Astrocyte (in vitro differentiated cells and primary cell): ENCODE measurements at regions not wholly inside any gene's neighbourhood (a gene's known extent, or its start where the extent isn't known, plus 50 kb on each side); places are given as distances from the start of the nearest gene placed in this dataset.

Experiments
- DNase-seq: peaks from one replicate; pipeline ENCODE4 v3.0.0-alpha.2; 2010; ENCODE audit warnings: low read depth
- FAIRE-seq: peaks from 2 replicates; lab custom pipeline; 2011; peaks lifted over from hg19 to GRCh38; lab: Jason Lieb, UNC
- H2AFZ ChIP-seq: 2 replicates; pipeline ENCODE4 v1.6.0; 2012; ENCODE audit warnings: low read depth, low read length, inconsistent platforms
- H3K27ac ChIP-seq: 2 replicates; pipeline ENCODE4 v1.5.1; 2011; ENCODE audit warnings: low read depth, low read length, inconsistent platforms
- H3K27me3 ChIP-seq: 2 replicates; pipeline ENCODE4 v1.6.0; 2011; ENCODE audit warnings: low read length, inconsistent platforms; ENCODE audit not compliant: insufficient read depth
- H3K36me3 ChIP-seq: 2 replicates; pipeline ENCODE4 v1.5.1; 2011; ENCODE audit warnings: low read length, inconsistent platforms; ENCODE audit not compliant: insufficient read depth
- H3K4me1 ChIP-seq: 2 replicates; pipeline ENCODE4 v1.5.1; 2011; ENCODE audit warnings: low read length, inconsistent platforms; ENCODE audit not compliant: insufficient read depth
- H3K4me2 ChIP-seq: 2 replicates; pipeline ENCODE4 v1.6.0; 2012; ENCODE audit warnings: low read length, inconsistent platforms
- H3K4me3 ChIP-seq: 2 replicates; pipeline ENCODE4 v1.5.1; 2011; ENCODE audit warnings: low read depth, mild to moderate bottlenecking, low read length, inconsistent platforms; ENCODE audit not compliant: insufficient read depth
- H3K79me2 ChIP-seq: 2 replicates; pipeline ENCODE4 v1.6.0; 2012; ENCODE audit warnings: mild to moderate bottlenecking, low read length, inconsistent platforms; ENCODE audit not compliant: insufficient read depth
- H3K9ac ChIP-seq: 2 replicates; pipeline ENCODE4 v1.6.0; 2012; ENCODE audit warnings: mild to moderate bottlenecking, low read length, inconsistent platforms
- H3K9me3 ChIP-seq: 2 replicates; pipeline ENCODE4 v1.5.1; 2012; ENCODE audit warnings: low read depth, mild to moderate bottlenecking, low read length, inconsistent platforms; ENCODE audit not compliant: insufficient read depth
- H4K20me1 ChIP-seq: 2 replicates; pipeline ENCODE4 v1.6.0; 2012; ENCODE audit warnings: low read length, inconsistent platforms; ENCODE audit not compliant: insufficient read depth
- H3K27ac Mint-ChIP-seq: one replicate; pipeline ENCODE4 v1.8.0; 2021; ENCODE audit warnings: mild to moderate bottlenecking, mixed read lengths; ENCODE audit not compliant: unreplicated experiment
- H3K27me3 Mint-ChIP-seq: one replicate; pipeline ENCODE4 v1.8.0; 2021; ENCODE audit warnings: low read depth, mixed read lengths; ENCODE audit not compliant: unreplicated experiment
- H3K36me3 Mint-ChIP-seq: one replicate; pipeline ENCODE4 v1.8.0; 2021; ENCODE audit warnings: low read depth, mixed read lengths; ENCODE audit not compliant: unreplicated experiment
- H3K4me1 Mint-ChIP-seq: one replicate; pipeline ENCODE4 v1.8.0; 2021; ENCODE audit warnings: low read depth, mixed read lengths; ENCODE audit not compliant: unreplicated experiment
- H3K4me3 Mint-ChIP-seq: one replicate; pipeline ENCODE4 v1.8.0; 2021; ENCODE audit warnings: mild to moderate bottlenecking, moderate library complexity, mixed read lengths; ENCODE audit not compliant: unreplicated experiment
- H3K9me3 Mint-ChIP-seq: one replicate; pipeline ENCODE4 v1.8.0; 2021; ENCODE audit warnings: mild to moderate bottlenecking, mixed read lengths; ENCODE audit not compliant: unreplicated experiment
- EZH2 ChIP-seq: IDR thresholded peaks from 2 replicates; pipeline ENCODE4 v1.6.1; 2012; ENCODE audit warnings: mild to moderate bottlenecking, low read length, inconsistent platforms; ENCODE audit not compliant: insufficient read depth
- TF ChIP-seq, protein P1 (sequence below): IDR thresholded peaks from 2 replicates; pipeline ENCODE4 v1.5.1; 2011; ENCODE audit warnings: low read depth, mild to moderate bottlenecking, inconsistent platforms, low read length, moderate library complexity; ENCODE audit not compliant: insufficient read depth

DNA sequence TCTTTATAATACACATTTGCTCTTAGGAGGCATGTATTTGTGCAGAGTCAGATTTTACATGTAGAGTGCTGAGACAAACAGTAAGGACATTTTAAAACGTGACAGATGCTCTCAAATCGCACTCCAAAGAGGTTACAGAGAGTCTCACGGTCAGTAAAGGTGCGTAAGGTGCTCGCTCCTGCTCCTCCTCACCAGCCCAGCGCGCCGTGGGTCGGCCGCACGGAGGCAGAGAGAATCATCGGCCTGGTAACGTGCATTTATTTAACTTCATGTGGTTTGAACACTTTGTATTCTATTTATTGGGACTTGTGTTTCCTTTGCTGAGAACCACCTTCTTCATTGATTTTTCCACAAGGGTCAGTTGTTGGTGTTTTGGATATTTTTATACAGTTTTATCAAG, 900.1 kb downstream of the BRD1 start:
- Histone ChIP-seq H3K9ac (no peak overlapping the region), H3K36me3 (no peaks in the 10 kb centered on the region), H3K4me2 (no peak overlapping the region), H3K4me1 (no peaks in the 10 kb centered on the region), H3K9me3 (no peaks in the 10 kb centered on the region), H3K79me2 (no peaks in the 10 kb centered on the region), H3K27me3 (no peaks in the 10 kb centered on the region), H3K27ac (no peak overlapping the region), H4K20me1 (no peaks in the 10 kb centered on the region), H3K4me3 (no peak overlapping the region), H2AFZ (no peak overlapping the region)
- Mint-ChIP-seq H3K27me3 (peaks cover 25% of the 10 kb centered on the region), H3K4me3 (no peak overlapping the region), H3K36me3 (no peaks in the 10 kb centered on the region), H3K9me3 (no peaks in the 10 kb centered on the region), H3K4me1 (no peaks in the 10 kb centered on the region), H3K27ac (no peak overlapping the region)
- DNase-seq (no peak), FAIRE-seq (no peak)
- TF ChIP-seq EZH2, result no peak
- TF ChIP-seq, protein P1, sequence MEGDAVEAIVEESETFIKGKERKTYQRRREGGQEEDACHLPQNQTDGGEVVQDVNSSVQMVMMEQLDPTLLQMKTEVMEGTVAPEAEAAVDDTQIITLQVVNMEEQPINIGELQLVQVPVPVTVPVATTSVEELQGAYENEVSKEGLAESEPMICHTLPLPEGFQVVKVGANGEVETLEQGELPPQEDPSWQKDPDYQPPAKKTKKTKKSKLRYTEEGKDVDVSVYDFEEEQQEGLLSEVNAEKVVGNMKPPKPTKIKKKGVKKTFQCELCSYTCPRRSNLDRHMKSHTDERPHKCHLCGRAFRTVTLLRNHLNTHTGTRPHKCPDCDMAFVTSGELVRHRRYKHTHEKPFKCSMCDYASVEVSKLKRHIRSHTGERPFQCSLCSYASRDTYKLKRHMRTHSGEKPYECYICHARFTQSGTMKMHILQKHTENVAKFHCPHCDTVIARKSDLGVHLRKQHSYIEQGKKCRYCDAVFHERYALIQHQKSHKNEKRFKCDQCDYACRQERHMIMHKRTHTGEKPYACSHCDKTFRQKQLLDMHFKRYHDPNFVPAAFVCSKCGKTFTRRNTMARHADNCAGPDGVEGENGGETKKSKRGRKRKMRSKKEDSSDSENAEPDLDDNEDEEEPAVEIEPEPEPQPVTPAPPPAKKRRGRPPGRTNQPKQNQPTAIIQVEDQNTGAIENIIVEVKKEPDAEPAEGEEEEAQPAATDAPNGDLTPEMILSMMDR, result no peak

DNA sequence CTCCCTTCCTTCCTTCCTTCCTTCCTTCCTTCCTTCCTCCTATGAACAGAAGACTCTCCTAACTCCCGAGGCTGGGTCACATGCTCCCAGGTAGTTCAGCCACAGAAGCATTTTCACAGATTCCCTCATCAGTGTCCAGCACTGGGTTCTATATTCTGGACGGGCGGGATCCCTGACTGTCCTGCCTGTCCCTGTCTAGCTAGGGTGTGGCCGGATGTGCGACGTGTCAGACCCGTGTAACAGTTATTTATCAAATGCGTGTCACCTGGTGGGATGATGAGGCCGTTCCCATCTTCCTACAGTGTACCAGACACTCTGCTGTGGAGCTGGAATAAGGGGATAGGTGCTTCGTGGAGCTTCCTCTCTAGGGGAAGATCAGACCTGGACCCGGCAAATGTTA, 901.0 kb downstream of the BRD1 start:
- Histone ChIP-seq H3K4me2 (no peak overlapping the region), H3K36me3 (no peaks in the 10 kb centered on the region), H3K4me3 (no peak overlapping the region), H3K27me3 (no peaks in the 10 kb centered on the region), H3K4me1 (no peaks in the 10 kb centered on the region), H3K9ac (no peak overlapping the region), H4K20me1 (no peaks in the 10 kb centered on the region), H3K79me2 (no peaks in the 10 kb centered on the region), H3K9me3 (no peaks in the 10 kb centered on the region), H3K27ac (no peak overlapping the region), H2AFZ (no peak overlapping the region)
- no peak for TF ChIP-seq EZH2
- TF ChIP-seq, protein P1, result no peak
- H3K27ac Mint-ChIP-seq, result no peak overlapping the region
- H3K4me3 Mint-ChIP-seq, result no peak overlapping the region
- DNase-seq, result no peak
- H3K27me3 Mint-ChIP-seq, result peaks cover 35% of the 10 kb centered on the region
- H3K4me1 Mint-ChIP-seq, result no peaks in the 10 kb centered on the region
- H3K9me3 Mint-ChIP-seq, result no peaks in the 10 kb centered on the region
- H3K36me3 Mint-ChIP-seq, result no peaks in the 10 kb centered on the region
- no peak for FAIRE-seq

DNA sequence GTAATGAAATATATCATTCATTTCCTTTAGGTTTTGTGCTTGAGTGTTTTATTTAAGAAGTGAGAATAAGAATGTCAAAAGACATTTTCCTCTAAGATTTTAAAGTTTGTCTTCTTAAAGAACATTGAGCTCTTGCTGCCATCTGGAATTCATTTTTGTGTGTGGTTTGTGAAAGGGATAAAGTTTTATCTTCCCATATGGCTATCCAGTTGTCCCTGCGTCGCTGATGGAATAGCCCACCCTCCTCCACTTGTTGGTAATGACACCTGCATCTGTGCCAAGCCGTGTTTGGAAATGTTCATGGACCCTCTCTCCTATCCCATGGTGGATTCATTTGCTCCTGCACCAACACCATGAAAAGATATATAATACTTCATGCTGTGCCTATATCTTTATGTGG, 901.5 kb downstream of the BRD1 start:
- Histone ChIP-seq H3K36me3 (no peaks in the 10 kb centered on the region), H3K9me3 (no peaks in the 10 kb centered on the region), H3K27me3 (no peaks in the 10 kb centered on the region), H3K9ac (no peak overlapping the region), H3K4me2 (no peak overlapping the region), H3K4me1 (no peaks in the 10 kb centered on the region), H4K20me1 (no peaks in the 10 kb centered on the region), H2AFZ (no peak overlapping the region), H3K79me2 (no peaks in the 10 kb centered on the region), H3K27ac (no peak overlapping the region), H3K4me3 (no peak overlapping the region)
- no peaks in the 10 kb centered on the region for H3K4me1 Mint-ChIP-seq
- no peak overlapping the region for H3K4me3 Mint-ChIP-seq
- no peaks in the 10 kb centered on the region for H3K36me3 Mint-ChIP-seq
- peaks cover 40% of the 10 kb centered on the region for H3K27me3 Mint-ChIP-seq
- no peaks in the 10 kb centered on the region for H3K9me3 Mint-ChIP-seq
- DNase-seq, result no peak
- FAIRE-seq, result no peak
- H3K27ac Mint-ChIP-seq, result no peak overlapping the region
- TF ChIP-seq EZH2, result no peak
- TF ChIP-seq, protein P1, result no peak
